NT2/D1 (cell line): ENCODE measurements at regions not wholly inside any gene's neighbourhood (a gene's known extent, or its start where the extent isn't known, plus 50 kb on each side); places are given as distances from the start of the nearest gene placed in this dataset.
"Not testable (repeated sequence)": the region's sequence is repeated elsewhere in the genome, so short reads cannot be mapped to it uniquely, and the experiment has no call there.

Experiments used
- DNase-seq: peaks from one replicate; pipeline ENCODE4 v3.0.0-alpha.2; 2011; ENCODE audit warnings: low read depth, low spot score
- H3K27me3 ChIP-seq: 2 replicates; pipeline ENCODE4 v1.6.0; 2011; ENCODE audit warnings: mild to moderate bottlenecking; ENCODE audit not compliant: insufficient read length, insufficient read depth
- H3K36me3 ChIP-seq: 2 replicates; pipeline ENCODE4 v1.6.1; 2011; ENCODE audit warnings: mild to moderate bottlenecking, low read length, mixed read lengths; ENCODE audit not compliant: insufficient read depth, insufficient read length
- H3K4me1 ChIP-seq: 2 replicates; pipeline ENCODE4 v1.5.1; 2011; ENCODE audit not compliant: insufficient read depth, insufficient read length
- H3K4me3 ChIP-seq: 2 replicates; pipeline ENCODE4 v1.5.1; 2011; ENCODE audit warnings: low read depth; ENCODE audit not compliant: insufficient read length
- H3K9ac ChIP-seq: 2 replicates; pipeline ENCODE4 v1.6.0; 2011; ENCODE audit warnings: low read depth; ENCODE audit not compliant: insufficient read length
- H3K9me3 ChIP-seq: 2 replicates; pipeline ENCODE4 v1.5.1; 2011; ENCODE audit warnings: mild to moderate bottlenecking, low read length; ENCODE audit not compliant: insufficient read depth
- SUZ12 ChIP-seq: IDR thresholded peaks from 2 replicates; pipeline ENCODE4 v1.6.1; 2011; ENCODE audit not compliant: insufficient read length, insufficient read depth; ENCODE audit errors: extremely low read depth
- YY1 ChIP-seq: IDR thresholded peaks from 2 replicates; pipeline ENCODE4 v1.6.1; 2011; ENCODE audit not compliant: insufficient read length, insufficient read depth
- ZNF274 ChIP-seq: IDR thresholded peaks from 2 replicates; pipeline ENCODE4 v1.6.1; 2011; ENCODE audit warnings: mild to moderate bottlenecking, low read depth, low read length

- Histone ChIP-seq H3K4me3 (no peak overlapping the region), H3K9me3 (no peaks in the 10 kb centered on the region), H3K9ac (no peak overlapping the region), H3K36me3 (no peaks in the 10 kb centered on the region), H3K4me1 (no peaks in the 10 kb centered on the region), H3K27me3 (no peaks in the 10 kb centered on the region)
- DNase-seq, result no peak
- no peak for TF ChIP-seq SUZ12
- TF ChIP-seq ZNF274, result no peak
- TF ChIP-seq YY1, result no peak
Measured at GRCh38 chr7:119254742-119255141, 1018.2 kb upstream of the KCND2 start.

- Histone ChIP-seq H3K4me1 (no peaks in the 10 kb centered on the region), H3K9ac (no peak overlapping the region), H3K27me3 (no peaks in the 10 kb centered on the region), H3K4me3 (no peak overlapping the region), H3K36me3 (no peaks in the 10 kb centered on the region), H3K9me3 (no peaks in the 10 kb centered on the region)
- DNase-seq, result no peak
- no peak for TF ChIP-seq SUZ12
- TF ChIP-seq YY1, result no peak
- no peak for TF ChIP-seq ZNF274
Measured at GRCh38 chr7:119256001-119256400, 1017.0 kb upstream of the KCND2 start.

GRCh38 chr7:119256446-119257131 lies 1016.4 kb upstream of the KCND2 start:
- DNase-seq, result no peak
- TF ChIP-seq ZNF274 (no peak), YY1 (no peak), SUZ12 (no peak)
- Histone ChIP-seq H3K9me3 (no peaks in the 10 kb centered on the region), H3K4me1 (no peaks in the 10 kb centered on the region), H3K27me3 (no peaks in the 10 kb centered on the region), H3K9ac (no peak overlapping the region), H3K4me3 (no peak overlapping the region), H3K36me3 (no peaks in the 10 kb centered on the region)

- H3K36me3 ChIP-seq, DNase-seq, H3K27me3 ChIP-seq, H3K9ac ChIP-seq, H3K9me3 ChIP-seq, H3K4me1 ChIP-seq, H3K4me3 ChIP-seq: not testable (repeated sequence)
Measured at GRCh38 chr7:119266790-119267189, 1006.2 kb upstream of the KCND2 start.

GRCh38 chr7:119270045-119270464 lies 1002.9 kb upstream of the KCND2 start:
- Histone ChIP-seq H3K9me3 (no peaks in the 10 kb centered on the region), H3K36me3 (no peaks in the 10 kb centered on the region), H3K9ac (no peak overlapping the region), H3K4me3 (no peak overlapping the region), H3K27me3 (no peaks in the 10 kb centered on the region), H3K4me1 (peaks cover 2% of the 10 kb centered on the region)
- peak; percentile 40 for DNase-seq
- TF ChIP-seq ZNF274, result no peak
- no peak for TF ChIP-seq SUZ12
- no peak for TF ChIP-seq YY1

- no peak for DNase-seq
- Histone ChIP-seq H3K9me3 (no peaks in the 10 kb centered on the region), H3K36me3 (no peaks in the 10 kb centered on the region), H3K4me3 (no peak overlapping the region), H3K9ac (no peak overlapping the region), H3K27me3 (no peaks in the 10 kb centered on the region), H3K4me1 (peaks cover 2% of the 10 kb centered on the region)
- TF ChIP-seq YY1, result no peak
Measured at GRCh38 chr7:119270644-119271043, 1002.3 kb upstream of the KCND2 start.

- no peaks in the 10 kb centered on the region for H3K9me3 ChIP-seq
- peaks cover 2% of the 10 kb centered on the region for H3K4me1 ChIP-seq
- H3K27me3 ChIP-seq, result no peaks in the 10 kb centered on the region
Measured at GRCh38 chr7:119271147-119271779, 1001.7 kb upstream of the KCND2 start.

More at GRCh38 chr7:119271147-119271779, 1001.7 kb upstream of the KCND2 start:
- DNase-seq, result no peak
- H3K9ac ChIP-seq, result no peak overlapping the region
- TF ChIP-seq ZNF274 (no peak), YY1 (no peak)
- no peaks in the 10 kb centered on the region for H3K36me3 ChIP-seq
- H3K4me3 ChIP-seq, result no peak overlapping the region
